HG03196 (cell line): ENCODE measurements at regions not wholly inside any gene's neighbourhood (a gene's known extent, or its start where the extent isn't known, plus 50 kb on each side); places are given as distances from the start of the nearest gene placed in this dataset.

Source experiments
- ATAC-seq: cut with Tn5 transposase; IDR thresholded peaks from one replicate; pipeline ENCODE4 v1.9.1; 2021; ENCODE audit not compliant: unreplicated experiment

- no peak for ATAC-seq
Observed at GRCh38 chr4:175946472-175947116, 119.0 kb upstream of the WDR17 start.

- ATAC-seq, result no peak
Observed at GRCh38 chr4:175947117-175947722, 118.4 kb upstream of the WDR17 start.

- ATAC-seq, result no peak
Observed at GRCh38 chr4:175951794-175952193, 113.8 kb upstream of the WDR17 start.

- ATAC-seq, result no peak
Observed at GRCh38 chr4:175953116-175953515, 112.5 kb upstream of the WDR17 start.

GRCh38 chr4:175953960-175954521, 111.6 kb upstream of the WDR17 start:
- peak; percentile 70 for ATAC-seq

- ATAC-seq, result no peak
Observed at GRCh38 chr4:175954685-175955084, 111.0 kb upstream of the WDR17 start.

GRCh38 chr4:175961604-175962003, 104.0 kb upstream of the WDR17 start:
- ATAC-seq, result peak; percentile 95

GRCh38 chr4:175970072-175970471, 95.6 kb upstream of the WDR17 start:
- ATAC-seq, result no peak

GRCh38 chr4:175970724-175971123, 94.9 kb upstream of the WDR17 start:
- no peak for ATAC-seq

GRCh38 chr4:175971388-175972179, 94.1 kb upstream of the WDR17 start:
- no peak for ATAC-seq

- ATAC-seq, result no peak
Observed at GRCh38 chr4:175973027-175973923, 92.4 kb upstream of the WDR17 start.

GRCh38 chr4:175983636-175984035, 82.0 kb upstream of the WDR17 start:
- no peak for ATAC-seq

- ATAC-seq, result no peak
Observed at GRCh38 chr4:175986668-175987067, 79.0 kb upstream of the WDR17 start.

GRCh38 chr4:175988511-175988910, 77.1 kb upstream of the WDR17 start:
- ATAC-seq, result no peak

GRCh38 chr4:175996206-175996605, 69.4 kb upstream of the WDR17 start:
- ATAC-seq, result no peak

- ATAC-seq, result no peak
Observed at GRCh38 chr4:175997291-175997690, 68.3 kb upstream of the WDR17 start.

- no peak for ATAC-seq
Observed at GRCh38 chr4:175998782-175999181, 66.9 kb upstream of the WDR17 start.

GRCh38 chr4:175999944-176000343, 65.7 kb upstream of the WDR17 start:
- no peak for ATAC-seq

- ATAC-seq, result no peak
Observed at GRCh38 chr4:176001151-176002006, 64.3 kb upstream of the WDR17 start.
